ENCODE measurements at regions not wholly inside any gene's neighbourhood (a gene's known extent, or its start where the extent isn't known, plus 50 kb on each side); places are given as distances from the start of the nearest gene placed in this dataset.

DNA sequence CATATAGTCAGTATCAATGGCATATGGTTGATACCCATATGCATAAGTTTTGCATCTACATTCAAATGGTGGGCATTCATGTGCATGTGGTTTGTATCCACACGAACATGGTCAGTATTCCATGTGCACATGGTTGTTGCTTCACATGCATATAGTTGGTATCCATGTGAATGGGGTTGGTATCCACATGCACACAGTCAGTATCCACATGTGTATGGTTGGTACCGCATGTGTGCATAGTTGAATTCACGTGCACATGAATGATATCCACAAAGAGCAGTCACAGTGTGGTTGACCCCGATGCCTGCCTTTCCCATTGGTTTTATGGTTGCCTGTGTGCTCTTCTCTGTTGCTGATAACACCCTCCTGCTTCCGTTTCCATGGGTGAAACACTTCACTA, 427.9 kb downstream of the STIM2 start:
- TF ChIP-seq, protein P1, sequence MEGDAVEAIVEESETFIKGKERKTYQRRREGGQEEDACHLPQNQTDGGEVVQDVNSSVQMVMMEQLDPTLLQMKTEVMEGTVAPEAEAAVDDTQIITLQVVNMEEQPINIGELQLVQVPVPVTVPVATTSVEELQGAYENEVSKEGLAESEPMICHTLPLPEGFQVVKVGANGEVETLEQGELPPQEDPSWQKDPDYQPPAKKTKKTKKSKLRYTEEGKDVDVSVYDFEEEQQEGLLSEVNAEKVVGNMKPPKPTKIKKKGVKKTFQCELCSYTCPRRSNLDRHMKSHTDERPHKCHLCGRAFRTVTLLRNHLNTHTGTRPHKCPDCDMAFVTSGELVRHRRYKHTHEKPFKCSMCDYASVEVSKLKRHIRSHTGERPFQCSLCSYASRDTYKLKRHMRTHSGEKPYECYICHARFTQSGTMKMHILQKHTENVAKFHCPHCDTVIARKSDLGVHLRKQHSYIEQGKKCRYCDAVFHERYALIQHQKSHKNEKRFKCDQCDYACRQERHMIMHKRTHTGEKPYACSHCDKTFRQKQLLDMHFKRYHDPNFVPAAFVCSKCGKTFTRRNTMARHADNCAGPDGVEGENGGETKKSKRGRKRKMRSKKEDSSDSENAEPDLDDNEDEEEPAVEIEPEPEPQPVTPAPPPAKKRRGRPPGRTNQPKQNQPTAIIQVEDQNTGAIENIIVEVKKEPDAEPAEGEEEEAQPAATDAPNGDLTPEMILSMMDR (IDR thresholded peaks at IDR 0.05), result no peak
- TF ChIP-seq EP300 (IDR thresholded peaks at IDR 0.05) (no peak), POLR2AphosphoS5 (IDR thresholded peaks at IDR 0.05) (no peak), POLR2A (IDR thresholded peaks at IDR 0.05) (no peak)
